ENCODE measurements at regions not wholly inside any gene's neighbourhood (a gene's known extent, or its start where the extent isn't known, plus 50 kb on each side); places are given as distances from the start of the nearest gene placed in this dataset.
"Not testable (repeated sequence)": the region's sequence is repeated elsewhere in the genome, so short reads cannot be mapped to it uniquely, and the experiment has no call there.

DNA sequence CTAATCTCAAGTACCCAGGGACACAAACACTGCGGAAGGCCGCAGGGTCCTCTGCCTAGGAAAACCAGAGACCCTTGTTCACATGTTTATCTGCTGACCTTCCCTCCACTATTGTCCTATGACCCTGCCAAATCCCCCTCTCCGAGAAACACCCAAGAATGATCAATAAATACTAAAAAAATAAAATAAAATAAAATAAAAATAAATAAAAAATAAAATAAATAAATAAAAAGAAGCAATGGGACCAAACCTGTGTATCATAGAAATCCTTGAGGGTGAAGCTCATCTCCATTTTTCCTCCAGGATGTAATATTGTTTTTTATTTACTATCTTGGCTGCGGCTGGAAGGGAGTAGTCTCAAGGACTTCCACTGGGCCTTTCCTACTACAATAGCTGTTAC lies 82.0 kb upstream of the CMKLR1 start:
- TF ChIP-seq, protein P1, sequence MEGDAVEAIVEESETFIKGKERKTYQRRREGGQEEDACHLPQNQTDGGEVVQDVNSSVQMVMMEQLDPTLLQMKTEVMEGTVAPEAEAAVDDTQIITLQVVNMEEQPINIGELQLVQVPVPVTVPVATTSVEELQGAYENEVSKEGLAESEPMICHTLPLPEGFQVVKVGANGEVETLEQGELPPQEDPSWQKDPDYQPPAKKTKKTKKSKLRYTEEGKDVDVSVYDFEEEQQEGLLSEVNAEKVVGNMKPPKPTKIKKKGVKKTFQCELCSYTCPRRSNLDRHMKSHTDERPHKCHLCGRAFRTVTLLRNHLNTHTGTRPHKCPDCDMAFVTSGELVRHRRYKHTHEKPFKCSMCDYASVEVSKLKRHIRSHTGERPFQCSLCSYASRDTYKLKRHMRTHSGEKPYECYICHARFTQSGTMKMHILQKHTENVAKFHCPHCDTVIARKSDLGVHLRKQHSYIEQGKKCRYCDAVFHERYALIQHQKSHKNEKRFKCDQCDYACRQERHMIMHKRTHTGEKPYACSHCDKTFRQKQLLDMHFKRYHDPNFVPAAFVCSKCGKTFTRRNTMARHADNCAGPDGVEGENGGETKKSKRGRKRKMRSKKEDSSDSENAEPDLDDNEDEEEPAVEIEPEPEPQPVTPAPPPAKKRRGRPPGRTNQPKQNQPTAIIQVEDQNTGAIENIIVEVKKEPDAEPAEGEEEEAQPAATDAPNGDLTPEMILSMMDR (conservative IDR thresholded peaks at IDR 0.05 in 1 of 2, IDR thresholded peaks at IDR 0.05 in 1 of 2; ENCODE audit: low read depth in 1 of 2, low read length in 2 of 2), result not testable (repeated sequence)
- TF ChIP-seq EZH2 (IDR thresholded peaks at IDR 0.05; ENCODE audit: low read length, missing control alignments), result not testable (repeated sequence)
